IMR-90 (cell line): ENCODE measurements at regions not wholly inside any gene's neighbourhood (a gene's known extent, or its start where the extent isn't known, plus 50 kb on each side); places are given as distances from the start of the nearest gene placed in this dataset.

Experiments used
- ATAC-seq: fragments of 200-7000 bp; cut with Tn5 transposase; 2 replicates; pipeline ENCODE4 v1.9.1; 2020; ENCODE audit warnings: low read depth, mild to moderate bottlenecking, moderate library complexity
- BruUV-seq: library from RNA; stranded (reverse); fragments of 400-500 nt; replicated peaks from 2 replicates; lab custom pipeline; 2021; lab: Mats Ljungman, UMichigan
- CTCF ChIA-PET: fragments of 300-600 bp; formaldehyde crosslinking; extraction: SDS; loops from one replicate; lab custom pipeline; 2021; ENCODE audit warnings: antibody characterized with exemption; lab: Yijun Ruan, JAX
- POLR2A ChIA-PET: fragments of 300-600 bp; sonication (Branson Sonifier 250); formaldehyde crosslinking; loops from one replicate; lab custom pipeline; 2022; ENCODE audit warnings: antibody characterized with exemption; ENCODE audit not compliant: unreplicated experiment; lab: Charles Lee
- DNase-seq: peaks from one replicate; pipeline ENCODE4 v3.0.0; 2013
- H2AFZ ChIP-seq: replicated peaks from 2 replicates; pipeline ENCODE3; 2013; ENCODE audit warnings: low read length, mild to moderate bottlenecking; ENCODE audit not compliant: poor library complexity
- H2AK5ac ChIP-seq: 2 replicates; pipeline ENCODE4 v1.6.1; 2013; ENCODE audit warnings: low read depth, low read length, inconsistent platforms
- H2AK9ac ChIP-seq: replicated peaks from 2 replicates; pipeline ENCODE3; 2013; ENCODE audit warnings: mild to moderate bottlenecking, low read depth, low read length, moderate library complexity; ENCODE audit not compliant: poor library complexity
- H2BK120ac ChIP-seq: 2 replicates; pipeline ENCODE4 v1.6.1; 2013; ENCODE audit warnings: low read depth, low read length, inconsistent platforms
- H2BK15ac ChIP-seq: 3 replicates; pipeline ENCODE4 v1.6.1; 2013; ENCODE audit warnings: low read depth, low read length, inconsistent platforms
- H2BK20ac ChIP-seq: 2 replicates; pipeline ENCODE4 v1.6.1; 2013; ENCODE audit warnings: low read depth, mild to moderate bottlenecking, inconsistent platforms, low read length, moderate library complexity
- H2BK5ac ChIP-seq: 2 replicates; pipeline ENCODE4 v1.6.1; 2013; ENCODE audit warnings: mild to moderate bottlenecking, low read depth, low read length, inconsistent platforms; ENCODE audit not compliant: poor library complexity, severe bottlenecking
- H3K14ac ChIP-seq: replicated peaks from 2 replicates; pipeline ENCODE4 v1.6.1; 2013; ENCODE audit warnings: low read depth, low read length, inconsistent platforms
- H3K18ac ChIP-seq: 2 replicates; pipeline ENCODE4 v1.6.1; 2013; ENCODE audit warnings: low read depth, low read length, control low read depth
- H3K23ac ChIP-seq: 2 replicates; pipeline ENCODE4 v1.6.1; 2013; ENCODE audit warnings: low read depth, low read length, inconsistent platforms
- H3K27ac ChIP-seq: 2 replicates; pipeline ENCODE4 v1.5.1; 2013; ENCODE audit warnings: mild to moderate bottlenecking, control low read depth, low read length; ENCODE audit not compliant: insufficient read depth
- H3K27me3 ChIP-seq: 2 replicates; pipeline ENCODE4 v1.6.1; 2013; ENCODE audit warnings: low read length; ENCODE audit not compliant: control insufficient read depth, insufficient read depth
- H3K36me3 ChIP-seq: 2 replicates; pipeline ENCODE4 v1.6.1; 2013; ENCODE audit warnings: low read length, mixed read lengths; ENCODE audit not compliant: control insufficient read depth, insufficient read depth
- H3K4ac ChIP-seq: 2 replicates; pipeline ENCODE4 v1.6.1; 2013; ENCODE audit warnings: low read depth, low read length, inconsistent platforms
- H3K4me1 ChIP-seq: 2 replicates; pipeline ENCODE4 v1.6.1; 2013; ENCODE audit warnings: low read length, mixed read lengths; ENCODE audit not compliant: control insufficient read depth, insufficient read depth
- H3K4me2 ChIP-seq: 2 replicates; pipeline ENCODE4 v1.6.1; 2013; ENCODE audit warnings: low read depth, mild to moderate bottlenecking, control low read depth, low read length, moderate library complexity
- H3K4me3 ChIP-seq: 2 replicates; pipeline ENCODE4 v1.5.1; 2013; ENCODE audit warnings: low read depth, mild to moderate bottlenecking, control low read depth, low read length, moderate library complexity; ENCODE audit not compliant: insufficient read depth
- H3K56ac ChIP-seq: 2 replicates; pipeline ENCODE4 v1.6.1; 2013; ENCODE audit warnings: low read length, inconsistent platforms; ENCODE audit not compliant: insufficient read depth; ENCODE audit errors: extremely low read depth
- H3K79me1 ChIP-seq, 2 experiments: 2 replicates each; pipeline ENCODE4 v1.6.1; 2013; ENCODE audit warnings: low read length in 2 of 2, inconsistent platforms in 1 of 2, low read depth in 1 of 2
- H3K9ac ChIP-seq: 2 replicates; pipeline ENCODE4 v1.6.1; 2013; ENCODE audit warnings: low read depth, low read length, control low read depth
- H3K9me1 ChIP-seq: 2 replicates; pipeline ENCODE4 v1.6.1; 2013; ENCODE audit warnings: low read length, inconsistent platforms; ENCODE audit not compliant: insufficient read depth
- H3K9me3 ChIP-seq: 2 replicates; pipeline ENCODE4 v1.6.1; 2013; ENCODE audit warnings: low read length; ENCODE audit not compliant: control insufficient read depth, insufficient read depth
- H4K20me1 ChIP-seq: 2 replicates; pipeline ENCODE4 v1.6.1; 2013; ENCODE audit warnings: low read length, inconsistent platforms; ENCODE audit not compliant: insufficient read depth
- H4K5ac ChIP-seq: 2 replicates; pipeline ENCODE4 v1.6.1; 2013; ENCODE audit warnings: mild to moderate bottlenecking, low read depth, low read length, control low read depth
- H4K8ac ChIP-seq, 2 experiments: 2 replicates each; pipeline ENCODE4 v1.6.1; 2013; ENCODE audit warnings: low read depth in 2 of 2, low read length in 2 of 2, control low read depth in 1 of 2, inconsistent platforms in 1 of 2
- H4K91ac ChIP-seq: 2 replicates; pipeline ENCODE4 v1.6.1; 2013; ENCODE audit warnings: low read depth, low read length, inconsistent platforms; ENCODE audit not compliant: insufficient read depth
- RFX5 ChIP-seq: IDR thresholded peaks from 2 replicates; pipeline ENCODE4 v1.8.0; 2012; ENCODE audit warnings: low read depth, mild to moderate bottlenecking, low read length, moderate library complexity
- WGBS, 2 experiments: methylation state at CpG; one replicate each; pipeline versions ENCODE4 v1.1.5 to v1.1.7; 2013; ENCODE audit warnings: missing lambda C conversion rate in 2 of 2; ENCODE audit not compliant: insufficient read length in 1 of 2; ENCODE audit errors: extremely low coverage in 2 of 2; 5-methylcytosine and 5-hydroxymethylcytosine counted together
- dilution Hi-C: fragments of 300-500 bp; cut with HindIII; formaldehyde crosslinking; loops from one replicate; pipeline ENCODE4 v1.14.3; 2018; ENCODE audit warnings: low sequenced_read_pairs; ENCODE audit not compliant: unreplicated experiment
- in situ Hi-C: fragments of 300-500 bp; cut with MboI; formaldehyde crosslinking; loops from 3 replicates; pipeline ENCODE4 v1.14.3; 2019; ENCODE audit warnings: low sequenced_read_pairs, inconsistent platforms, mixed read lengths
- intact Hi-C: fragments of 100-400 bp; cut with micrococcal nuclease; formaldehyde crosslinking; loops from 2 replicates; pipeline ENCODE4 v1.10.0; 2022
- TF ChIP-seq, protein P1 (sequence below): fragments of 150-350 bp; IDR thresholded peaks from 2 replicates; pipeline ENCODE4 v1.6.1; 2017; ENCODE audit warnings: mild to moderate bottlenecking, antibody characterized with exemption, low read length, low read depth

DNA sequence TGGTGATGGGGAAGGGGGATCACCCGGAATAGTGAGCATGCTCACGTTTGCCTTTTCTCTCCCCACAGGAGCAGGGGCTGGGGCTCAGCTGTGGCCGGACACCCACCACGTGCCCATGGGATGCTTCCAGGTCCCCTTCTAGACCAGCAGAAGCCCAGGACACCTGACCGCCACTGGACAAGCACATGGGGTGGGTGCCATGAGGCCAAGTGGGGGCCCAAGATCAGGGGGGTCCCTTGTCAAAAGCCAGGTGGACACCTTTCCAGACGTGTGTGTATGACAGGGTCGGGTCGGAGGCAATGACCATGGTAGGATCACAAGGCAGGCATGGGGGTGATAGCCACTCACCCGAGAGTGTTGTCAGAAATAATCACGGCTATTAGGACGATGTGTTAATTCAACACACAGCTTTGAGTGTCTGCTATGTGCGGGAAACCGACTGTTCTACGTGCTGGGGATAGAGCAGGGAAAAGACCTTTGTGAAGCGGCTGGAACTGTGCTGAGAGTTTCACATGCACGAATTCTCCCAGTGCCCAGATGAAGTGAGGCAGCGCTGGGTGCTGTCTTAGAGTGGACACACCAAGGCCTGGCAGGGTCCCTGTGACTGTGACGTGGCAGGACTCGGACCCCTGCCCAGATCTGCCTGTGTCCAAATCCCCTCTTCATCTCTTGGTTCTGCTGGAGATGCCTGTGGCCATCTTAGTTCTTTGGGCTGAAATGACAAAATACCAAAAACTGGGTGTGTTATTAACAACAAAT is 244.7 kb downstream of the NDUFA10 start:
- no peaks in the 10 kb centered on the region for H3K4me1 ChIP-seq
- no peak overlapping the region for H3K14ac ChIP-seq
- H3K36me3 ChIP-seq, result no peaks in the 10 kb centered on the region
- intact Hi-C loops (no loop called here), in situ Hi-C loops (no loop called here), dilution Hi-C loops (no loop called here)
- H3K27ac ChIP-seq, result no peak overlapping the region
- no peak for DNase-seq
- no peak overlapping the region for H3K56ac ChIP-seq
- POLR2A ChIA-PET, result no interaction called here
- H3K79me1 ChIP-seq, result no peaks in the 10 kb centered on the region
- BruUV-seq, result no TSS peak
- H2AFZ ChIP-seq, result no peak overlapping the region
- no peak for ATAC-seq
- no peaks in the 10 kb centered on the region for H3K9me1 ChIP-seq
- H2BK5ac ChIP-seq, result no peak overlapping the region
- H3K9me3 ChIP-seq, result peaks cover 26% of the 10 kb centered on the region
- no peaks in the 10 kb centered on the region for H4K20me1 ChIP-seq
- H4K8ac ChIP-seq, result no peak overlapping the region
- WGBS, 2 experiments, result 84% methylated on average over 10 of the region's 19 CpGs; no CpG with 5 or more reads in 1 of the 2 experiments
- no peak overlapping the region for H4K91ac ChIP-seq
- CTCF ChIA-PET, result no interaction called here
- no peak overlapping the region for H3K9ac ChIP-seq
- H2AK9ac ChIP-seq, result no peak overlapping the region
- no peak overlapping the region for H2BK120ac ChIP-seq
- TF ChIP-seq RFX5, result no peak
- TF ChIP-seq, protein P1, sequence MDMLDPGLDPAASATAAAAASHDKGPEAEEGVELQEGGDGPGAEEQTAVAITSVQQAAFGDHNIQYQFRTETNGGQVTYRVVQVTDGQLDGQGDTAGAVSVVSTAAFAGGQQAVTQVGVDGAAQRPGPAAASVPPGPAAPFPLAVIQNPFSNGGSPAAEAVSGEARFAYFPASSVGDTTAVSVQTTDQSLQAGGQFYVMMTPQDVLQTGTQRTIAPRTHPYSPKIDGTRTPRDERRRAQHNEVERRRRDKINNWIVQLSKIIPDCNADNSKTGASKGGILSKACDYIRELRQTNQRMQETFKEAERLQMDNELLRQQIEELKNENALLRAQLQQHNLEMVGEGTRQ, result no peak
- no peak overlapping the region for H3K4me2 ChIP-seq
- no peak overlapping the region for H3K18ac ChIP-seq
- no peak overlapping the region for H2BK15ac ChIP-seq
- H2AK5ac ChIP-seq, result no peak overlapping the region
- no peak overlapping the region for H3K4me3 ChIP-seq
- no peaks in the 10 kb centered on the region for H3K27me3 ChIP-seq
- H4K5ac ChIP-seq, result no peak overlapping the region
- no peak overlapping the region for H3K23ac ChIP-seq
- H2BK20ac ChIP-seq, result no peak overlapping the region
- H3K4ac ChIP-seq, result no peak overlapping the region
